CD4-positive, CD25-positive, alpha-beta regulatory T cell (primary cell): ENCODE measurements at regions not wholly inside any gene's neighbourhood (a gene's known extent, or its start where the extent isn't known, plus 50 kb on each side); places are given as distances from the start of the nearest gene placed in this dataset.
"Not testable (repeated sequence)": the region's sequence is repeated elsewhere in the genome, so short reads cannot be mapped to it uniquely, and the experiment has no call there.

Source experiments
- ATAC-seq, 2 donors: fragments of 150-1000 bp; cut with Tn5 transposase; one replicate each; pipeline ENCODE4 v1.10.0; 2021; ENCODE audit warnings: low read depth in 2 of 2, moderate number of reproducible peaks in 2 of 2, moderate library complexity in 1 of 2
- DNase-seq, 3 donors: peaks; one replicate each; pipeline versions ENCODE4 v3.0.0 to v3.0.0-alpha.2; 2012 to 2022; ENCODE audit warnings: mixed read lengths in 1 of 3
- H3K27ac ChIP-seq: one replicate; pipeline ENCODE4 v1.7.0; 2013; ENCODE audit warnings: mild to moderate bottlenecking, low read length; ENCODE audit not compliant: insufficient read depth, poor library complexity, severe bottlenecking
- H3K27me3 ChIP-seq: one replicate; pipeline ENCODE4 v1.7.0; 2013; ENCODE audit warnings: low read length; ENCODE audit not compliant: control insufficient read depth, insufficient read depth
- H3K36me3 ChIP-seq: one replicate; pipeline ENCODE4 v1.7.0; 2013; ENCODE audit warnings: mild to moderate bottlenecking, low read length, moderate library complexity; ENCODE audit not compliant: control insufficient read depth, insufficient read depth
- H3K4me1 ChIP-seq: 2 replicates; pipeline ENCODE4 v1.7.0; 2013; ENCODE audit warnings: mild to moderate bottlenecking, low read length; ENCODE audit not compliant: insufficient read depth, control insufficient read depth, poor library complexity, severe bottlenecking
- H3K4me3 ChIP-seq: one replicate; pipeline ENCODE4 v1.7.0; 2013; ENCODE audit warnings: low read depth, mild to moderate bottlenecking, low read length, moderate library complexity
- H3K9me3 ChIP-seq, 2 experiments: 1 replicate in 1 of 2; 2 replicates in 1 of 2; pipeline ENCODE4 v1.7.0; 2013; ENCODE audit warnings: low read length in 2 of 2, mild to moderate bottlenecking in 1 of 2, moderate library complexity in 1 of 2; ENCODE audit not compliant: control insufficient read depth in 2 of 2
- H3K27ac Mint-ChIP-seq, 3 donors: one replicate each; pipeline ENCODE4 v1.8.0; 2020 to 2022; ENCODE audit warnings: mild to moderate bottlenecking in 3 of 3, mixed read lengths in 3 of 3, moderate library complexity in 2 of 3
- H3K27me3 Mint-ChIP-seq: one replicate; pipeline ENCODE4 v1.8.0; 2022; ENCODE audit warnings: mild to moderate bottlenecking, mixed read lengths
- H3K36me3 Mint-ChIP-seq: one replicate; pipeline ENCODE4 v1.8.0; 2020; ENCODE audit warnings: mixed read lengths
- H3K4me1 Mint-ChIP-seq, 4 donors: one replicate each; pipeline ENCODE4 v1.8.0; 2020 to 2022; ENCODE audit warnings: mixed read lengths in 4 of 4, mild to moderate bottlenecking in 1 of 4
- H3K4me3 Mint-ChIP-seq, 4 donors: one replicate each; pipeline ENCODE4 v1.8.0; 2020 to 2022; ENCODE audit warnings: mild to moderate bottlenecking in 4 of 4, mixed read lengths in 4 of 4, moderate library complexity in 3 of 4
- H3K9me3 Mint-ChIP-seq, 7 donors: one replicate each; pipeline ENCODE4 v1.8.0; 2020 to 2022; ENCODE audit warnings: mixed read lengths in 7 of 7, mild to moderate bottlenecking in 3 of 7, moderate library complexity in 2 of 7

GRCh38 chr1:234827181-234827580, 217.2 kb upstream of the IRF2BP2 start:
- H3K27me3 ChIP-seq = no peaks in the 10 kb centered on the region
- no peaks in the 10 kb centered on the region for H3K9me3 ChIP-seq
- DNase-seq (no peak), ATAC-seq (no peak)
- H3K27ac Mint-ChIP-seq = no peak overlapping the region
- no peaks in the 10 kb centered on the region for H3K36me3 Mint-ChIP-seq
- H3K4me1 ChIP-seq = no peaks in the 10 kb centered on the region
- H3K4me1 Mint-ChIP-seq = peaks cover 0 to 7% (median 3%) of the 10 kb centered on the region in 4 donors
- H3K36me3 ChIP-seq = no peaks in the 10 kb centered on the region
- peaks cover 0 to 2% (median 0%) of the 10 kb centered on the region in 7 donors for H3K9me3 Mint-ChIP-seq
- H3K4me3 Mint-ChIP-seq = no peak overlapping the region
- peaks cover 22% of the 10 kb centered on the region for H3K27me3 Mint-ChIP-seq
- no peak overlapping the region for H3K4me3 ChIP-seq
- H3K27ac ChIP-seq = no peak overlapping the region

- Mint-ChIP-seq H3K4me3 (no peak overlapping the region), H3K27me3 (peaks cover 22% of the 10 kb centered on the region), H3K36me3 (no peaks in the 10 kb centered on the region), H3K9me3 (peaks cover 0 to 2% (median 0%) of the 10 kb centered on the region in 7 donors), H3K27ac (no peak overlapping the region), H3K4me1 (peaks cover 0 to 7% (median 3%) of the 10 kb centered on the region in 4 donors)
- H3K9me3 ChIP-seq = no peaks in the 10 kb centered on the region
- DNase-seq (no peak), ATAC-seq (no peak)
- H3K4me1 ChIP-seq = no peaks in the 10 kb centered on the region
- no peak overlapping the region for H3K4me3 ChIP-seq
- H3K27me3 ChIP-seq = no peaks in the 10 kb centered on the region
- no peaks in the 10 kb centered on the region for H3K36me3 ChIP-seq
- no peak overlapping the region for H3K27ac ChIP-seq
These were observed 216.4 kb upstream of the IRF2BP2 start for GRCh38 chr1:234826352-234826751.

GRCh38 chr1:234825498-234826165, 215.7 kb upstream of the IRF2BP2 start:
- no peak overlapping the region for H3K4me3 Mint-ChIP-seq
- Histone ChIP-seq H3K4me3 (no peak overlapping the region), H3K27ac (no peak overlapping the region), H3K4me1 (no peaks in the 10 kb centered on the region), H3K27me3 (no peaks in the 10 kb centered on the region), H3K9me3 (no peaks in the 10 kb centered on the region), H3K36me3 (no peaks in the 10 kb centered on the region)
- no peaks in the 10 kb centered on the region for H3K36me3 Mint-ChIP-seq
- H3K27ac Mint-ChIP-seq = no peak overlapping the region
- DNase-seq (no peak), ATAC-seq (no peak)
- H3K9me3 Mint-ChIP-seq = peaks cover 0 to 2% (median 0%) of the 10 kb centered on the region in 7 donors
- peaks cover 22% of the 10 kb centered on the region for H3K27me3 Mint-ChIP-seq
- H3K4me1 Mint-ChIP-seq = peaks cover 0 to 7% (median 3%) of the 10 kb centered on the region in 4 donors

DNA sequence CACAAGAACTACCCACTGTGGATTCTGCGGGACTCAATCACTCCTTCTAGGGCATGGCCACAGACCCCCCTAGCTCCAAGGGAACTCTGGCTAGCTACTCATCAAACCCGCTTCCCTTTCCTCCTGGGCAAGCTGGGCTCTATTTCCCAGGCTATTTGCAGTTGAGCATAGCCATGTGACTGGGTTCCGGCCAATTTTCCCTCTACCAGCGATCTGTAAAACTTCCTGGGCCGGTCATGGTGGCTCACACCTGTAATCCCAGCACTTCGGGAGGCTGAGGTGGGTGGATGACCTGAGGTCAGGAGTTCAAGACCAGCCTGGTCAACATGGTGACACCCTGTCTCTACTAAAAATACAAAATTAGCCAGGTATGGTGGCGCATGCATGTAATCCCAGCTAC, 214.9 kb upstream of the IRF2BP2 start:
- not testable (repeated sequence) for H3K27ac ChIP-seq, H3K4me1 Mint-ChIP-seq, H3K4me3 Mint-ChIP-seq, H3K36me3 Mint-ChIP-seq, ATAC-seq, H3K4me3 ChIP-seq, DNase-seq, H3K9me3 ChIP-seq, H3K27me3 ChIP-seq, H3K27ac Mint-ChIP-seq, H3K4me1 ChIP-seq, H3K36me3 ChIP-seq, H3K9me3 Mint-ChIP-seq
- H3K27me3 Mint-ChIP-seq = peaks cover 14% of the 10 kb centered on the region

DNA sequence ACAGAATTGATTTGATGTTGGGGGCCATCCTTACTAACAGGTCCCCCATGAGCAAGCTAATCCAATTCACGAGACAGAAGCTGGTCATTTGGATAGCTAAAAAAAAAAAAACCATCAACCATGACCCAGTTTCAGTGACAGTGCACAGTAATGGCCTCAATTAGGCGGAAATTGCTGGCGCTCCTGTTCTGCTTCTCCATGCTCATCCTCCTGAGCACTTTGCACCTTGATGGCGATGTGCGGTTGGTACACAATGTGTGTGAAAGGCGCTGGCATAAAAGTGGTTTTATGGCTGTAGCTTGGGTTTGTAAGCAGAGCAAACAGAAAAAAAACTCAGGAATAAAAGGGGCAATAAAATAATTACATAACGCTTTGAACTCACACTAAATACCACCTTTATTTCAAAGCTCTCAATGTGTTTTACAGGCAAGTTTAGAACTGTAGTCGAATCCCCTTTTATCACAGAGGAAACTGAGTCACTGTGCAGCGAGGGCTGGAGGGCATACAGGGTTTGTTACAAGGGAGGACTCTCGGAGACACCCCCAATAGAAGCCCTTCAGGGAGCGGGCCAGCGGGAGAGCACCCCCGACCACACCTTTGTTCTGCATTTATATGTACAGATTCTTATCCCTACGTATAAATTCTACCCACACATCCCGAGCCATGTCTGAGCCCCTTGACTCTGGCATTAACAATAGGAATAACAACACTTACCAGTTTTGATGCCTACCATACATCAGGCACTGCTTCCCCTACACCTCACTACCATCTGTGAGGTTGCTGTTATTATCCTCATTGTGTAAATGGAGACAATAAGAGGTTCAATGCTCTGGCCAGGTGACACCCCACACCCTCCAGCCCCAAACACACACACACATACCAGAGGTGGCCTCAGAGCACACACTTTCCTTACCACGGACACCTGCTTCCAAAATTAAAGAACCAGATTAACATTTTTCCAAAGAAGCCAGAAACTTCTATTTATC, 213.5 kb upstream of the IRF2BP2 start:
- H3K4me1 Mint-ChIP-seq = peaks cover 0 to 2% (median 0%) of the 10 kb centered on the region in 4 donors
- Histone ChIP-seq H3K27me3 (no peaks in the 10 kb centered on the region), H3K36me3 (no peaks in the 10 kb centered on the region), H3K4me3 (no peak overlapping the region), H3K9me3 (no peaks in the 10 kb centered on the region), H3K27ac (no peak overlapping the region), H3K4me1 (no peaks in the 10 kb centered on the region)
- H3K36me3 Mint-ChIP-seq = no peaks in the 10 kb centered on the region
- DNase-seq (no peak), ATAC-seq (no peak)
- peaks cover 0 to 2% (median 0%) of the 10 kb centered on the region in 7 donors for H3K9me3 Mint-ChIP-seq
- H3K27me3 Mint-ChIP-seq = peaks cover 14% of the 10 kb centered on the region
- no peak overlapping the region for H3K4me3 Mint-ChIP-seq
- peak overlapping the region in 1 of 3 donors; percentile 20 for H3K27ac Mint-ChIP-seq

- H3K9me3 Mint-ChIP-seq = peaks cover 0 to 2% (median 0%) of the 10 kb centered on the region in 7 donors
- H3K4me3 Mint-ChIP-seq = no peak overlapping the region
- peaks cover 14% of the 10 kb centered on the region for H3K27me3 Mint-ChIP-seq
- Histone ChIP-seq H3K4me1 (no peaks in the 10 kb centered on the region), H3K4me3 (no peak overlapping the region), H3K36me3 (no peaks in the 10 kb centered on the region), H3K9me3 (no peaks in the 10 kb centered on the region), H3K27me3 (no peaks in the 10 kb centered on the region), H3K27ac (no peak overlapping the region)
- no peak for ATAC-seq
- no peak overlapping the region for H3K27ac Mint-ChIP-seq
- DNase-seq = no peak
- H3K4me1 Mint-ChIP-seq = peaks cover 0 to 2% (median 0%) of the 10 kb centered on the region in 4 donors
- no peaks in the 10 kb centered on the region for H3K36me3 Mint-ChIP-seq
These were observed 211.9 kb upstream of the IRF2BP2 start for GRCh38 chr1:234821840-234822239.

- no peaks in the 10 kb centered on the region for H3K9me3 ChIP-seq
- no peak overlapping the region for H3K27ac Mint-ChIP-seq
- H3K27me3 Mint-ChIP-seq = peaks cover 13% of the 10 kb centered on the region
- no peaks in the 10 kb centered on the region for H3K36me3 Mint-ChIP-seq
- no peak overlapping the region for H3K4me3 Mint-ChIP-seq
- ATAC-seq (no peak), DNase-seq (no peak)
- H3K4me1 ChIP-seq = no peaks in the 10 kb centered on the region
- no peak overlapping the region for H3K27ac ChIP-seq
- peaks cover 0 to 2% (median 0%) of the 10 kb centered on the region in 4 donors for H3K4me1 Mint-ChIP-seq
- H3K4me3 ChIP-seq = no peak overlapping the region
- H3K36me3 ChIP-seq = no peaks in the 10 kb centered on the region
- no peaks in the 10 kb centered on the region for H3K27me3 ChIP-seq
- peaks cover 0 to 2% (median 0%) of the 10 kb centered on the region in 7 donors for H3K9me3 Mint-ChIP-seq
These were observed 210.6 kb upstream of the IRF2BP2 start for GRCh38 chr1:234820597-234820996.
